Psoas muscle (tissue), 7 donors: ENCODE measurements at regions not wholly inside any gene's neighbourhood (a gene's known extent, or its start where the extent isn't known, plus 50 kb on each side); places are given as distances from the start of the nearest gene placed in this dataset.

Experiments used
- ATAC-seq, 4 donors: fragments of 200-7000 bp; cut with Tn5 transposase; one replicate each; pipeline ENCODE4 v1.9.1; 2020; ENCODE audit warnings: moderate library complexity in 3 of 4, mild to moderate bottlenecking in 2 of 4
- DNase-seq, 2 donors: peaks; one replicate each; pipeline ENCODE4 v3.0.0-alpha.2; 2020
- H3K27ac ChIP-seq: fragments of 200-600 bp; one replicate; pipeline ENCODE4 v1.8.0; 2022
- H3K27me3 ChIP-seq, 3 donors: fragments of 200-600 bp in 1 of 3; one replicate each; pipeline versions ENCODE4 v1.6.1 to v1.8.0; 2013 to 2022; ENCODE audit warnings: low read length in 2 of 3, mild to moderate bottlenecking in 2 of 3, moderate library complexity in 1 of 3; ENCODE audit not compliant: insufficient read depth in 3 of 3
- H3K36me3 ChIP-seq, 2 donors: fragments of 200-600 bp in 1 of 2; one replicate each; pipeline versions ENCODE4 v1.6.1 to v1.8.0; 2013 to 2022; ENCODE audit warnings: low read depth in 1 of 2, mild to moderate bottlenecking in 1 of 2, moderate library complexity in 1 of 2; ENCODE audit not compliant: insufficient read depth in 1 of 2
- H3K4me1 ChIP-seq: fragments of 200-600 bp; one replicate; pipeline ENCODE4 v1.8.0; 2022
- H3K4me3 ChIP-seq: fragments of 200-600 bp; one replicate; pipeline ENCODE4 v1.8.0; 2022; ENCODE audit warnings: mild to moderate bottlenecking
- H3K9me3 ChIP-seq: fragments of 200-600 bp; one replicate; pipeline ENCODE4 v1.8.0; 2022
- CTCF ChIP-seq: fragments of 200-600 bp; IDR thresholded peaks from one replicate; pipeline ENCODE4 v1.8.0; 2022; ENCODE audit warnings: antibody characterized with exemption
- WGBS, 3 donors: extraction: QIAGEN DNeasy Blood & Tissue Kit; methylation state at CpG; one replicate each; pipeline versions ENCODE4 v1.1.6 to v1.1.7; 2013; 5-methylcytosine and 5-hydroxymethylcytosine counted together
- intact Hi-C, 2 donors: fragments of 100-400 bp; cut with DNase I; formaldehyde crosslinking; loops; one replicate each; pipeline versions ENCODE4 v1.11.0 to v1.14.2; 2022
- donor health status: healthy with polysubstance abuse.
- donor health status: DM: no; HTN: no; CAD: no; lungs with moderate emphysema.
- donor health status: Bipolar disorder and iron deficiency.
- donor health status: healthy.
- donor health status: DM: yes; HTN: yes; CAD: no.
- donor health status: DM: no; HTN: no; CAD: no.
- donor health status: DM: yes; HTN: yes; CAD: no.

- 81 to 85% (median 82%) methylated on average over 3 of the region's 3 CpGs for WGBS, 3 donors
- no peaks in the 10 kb centered on the region for H3K27me3 ChIP-seq
- intact Hi-C loops = no loop called here
- TF ChIP-seq CTCF = no peak
- DNase-seq (no peak), ATAC-seq (no peak)
- no peak overlapping the region for H3K27ac ChIP-seq
- H3K9me3 ChIP-seq = no peaks in the 10 kb centered on the region
- H3K4me1 ChIP-seq = no peaks in the 10 kb centered on the region
- no peaks in the 10 kb centered on the region for H3K36me3 ChIP-seq
- H3K4me3 ChIP-seq = no peak overlapping the region
Observed at GRCh38 chr1:82907313-82907712, 1091.6 kb downstream of the TTLL7 start.

- Histone ChIP-seq H3K4me3 (no peak overlapping the region), H3K27ac (no peak overlapping the region), H3K27me3 (no peaks in the 10 kb centered on the region), H3K9me3 (no peaks in the 10 kb centered on the region), H3K4me1 (no peaks in the 10 kb centered on the region), H3K36me3 (no peaks in the 10 kb centered on the region)
- ATAC-seq (no peak), DNase-seq (no peak)
- 33 to 38% (median 36%) methylated on average over 4 of the region's 4 CpGs for WGBS, 3 donors
- intact Hi-C loops = no loop called here
- no peak for TF ChIP-seq CTCF
Observed at GRCh38 chr1:82903626-82904025, 1095.3 kb downstream of the TTLL7 start.

GRCh38 chr1:82901561-82901960, 1097.4 kb downstream of the TTLL7 start:
- Histone ChIP-seq H3K4me1 (no peaks in the 10 kb centered on the region), H3K27ac (no peak overlapping the region), H3K9me3 (no peaks in the 10 kb centered on the region), H3K36me3 (no peaks in the 10 kb centered on the region), H3K27me3 (no peaks in the 10 kb centered on the region), H3K4me3 (no peak overlapping the region)
- DNase-seq (no peak), ATAC-seq (no peak)
- TF ChIP-seq CTCF = no peak
- intact Hi-C loops = no loop called here
- WGBS, 3 donors = 56 to 69% (median 60%) methylated on average over 5 of the region's 5 CpGs

- WGBS, 3 donors = 76 to 81% (median 81%) methylated on average over 1 of the region's 1 CpG
- DNase-seq (no peak), ATAC-seq (no peak)
- no peak for TF ChIP-seq CTCF
- Histone ChIP-seq H3K27me3 (no peaks in the 10 kb centered on the region), H3K36me3 (no peaks in the 10 kb centered on the region), H3K9me3 (no peaks in the 10 kb centered on the region), H3K4me3 (no peak overlapping the region), H3K27ac (no peak overlapping the region), H3K4me1 (no peaks in the 10 kb centered on the region)
- intact Hi-C loops = no loop called here
Observed at GRCh38 chr1:82901118-82901517, 1097.8 kb downstream of the TTLL7 start.

- no peak for DNase-seq
- Histone ChIP-seq H3K4me1 (no peaks in the 10 kb centered on the region), H3K27ac (no peak overlapping the region), H3K27me3 (no peaks in the 10 kb centered on the region), H3K9me3 (no peaks in the 10 kb centered on the region), H3K36me3 (no peaks in the 10 kb centered on the region), H3K4me3 (no peak overlapping the region)
- TF ChIP-seq CTCF = no peak
- 65 to 82% (median 81%) methylated on average over 3 of the region's 3 CpGs for WGBS, 3 donors
- intact Hi-C loops = no loop called here
- ATAC-seq = no peak
Observed at GRCh38 chr1:82899017-82899416, 1098.3 kb downstream of the ADGRL2 start.
